GM20000 (cell line): ENCODE measurements at regions not wholly inside any gene's neighbourhood (a gene's known extent, or its start where the extent isn't known, plus 50 kb on each side); places are given as distances from the start of the nearest gene placed in this dataset.

Source experiments
- DNase-seq: peaks from one replicate; pipeline ENCODE4 v3.0.0; 2012; ENCODE audit warnings: low spot score
- CTCF ChIP-seq: IDR thresholded peaks from 2 replicates; pipeline ENCODE4 v1.5.1; 2012; ENCODE audit warnings: mild to moderate bottlenecking, control low read depth; ENCODE audit errors: extremely low read depth, missing control alignments

GRCh38 chrX:100512471-100512870 lies 72.3 kb upstream of the TNMD start:
- DNase-seq: peak; percentile 2
- TF ChIP-seq CTCF: peak; percentile 27

- TF ChIP-seq CTCF: no peak
- DNase-seq: no peak
These were observed 84.7 kb upstream of the PCDH19 start for GRCh38 chrX:100494646-100495370.

- no peak for TF ChIP-seq CTCF
- DNase-seq: no peak
These were observed 81.1 kb upstream of the PCDH19 start for GRCh38 chrX:100491174-100491573.

GRCh38 chrX:100487795-100488194 lies 77.7 kb upstream of the PCDH19 start:
- no peak for DNase-seq
- TF ChIP-seq CTCF: no peak

GRCh38 chrX:100484971-100485370 lies 74.9 kb upstream of the PCDH19 start:
- no peak for TF ChIP-seq CTCF
- DNase-seq: no peak

- no peak for TF ChIP-seq CTCF
- no peak for DNase-seq
These were observed 69.3 kb upstream of the PCDH19 start for GRCh38 chrX:100479329-100479728.

- no peak for DNase-seq
- no peak for TF ChIP-seq CTCF
These were observed 68.7 kb upstream of the PCDH19 start for GRCh38 chrX:100478714-100479306.
